ENCODE measurements at regions not wholly inside any gene's neighbourhood (a gene's known extent, or its start where the extent isn't known, plus 50 kb on each side); places are given as distances from the start of the nearest gene placed in this dataset.

DNA sequence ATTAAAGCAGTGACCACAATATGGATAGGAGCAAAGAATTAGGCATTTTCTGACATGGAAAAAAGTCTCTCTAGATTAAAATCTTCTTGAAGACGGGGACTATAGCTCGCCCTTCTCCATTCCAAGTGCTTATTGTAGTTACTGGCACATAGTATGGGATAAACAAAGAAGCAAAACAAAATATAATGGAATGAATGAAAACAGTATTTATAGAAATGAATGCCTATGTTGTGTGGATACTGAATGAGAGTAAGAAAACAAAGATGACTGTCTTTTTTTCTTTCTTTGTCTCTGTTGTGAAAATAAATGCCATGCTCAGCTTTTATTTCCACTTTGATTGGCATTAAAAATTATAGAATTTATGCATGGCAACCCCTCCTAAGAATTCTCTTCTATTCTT is 1414.3 kb upstream of the ACO1 start (continued):
- TF ChIP-seq ZNF551 (CRISPR knock-in tag; IDR thresholded peaks at IDR 0.05) (no peak), CHCHD3 (CRISPR knock-in tag; IDR thresholded peaks at IDR 0.05) (no peak), STAT6 (CRISPR knock-in tag; IDR thresholded peaks at IDR 0.05) (no peak), CBX5 (IDR thresholded peaks at IDR 0.05; ENCODE audit: borderline replicate concordance, low read depth) (no peak), WHSC1 (IDR thresholded peaks at IDR 0.05; ENCODE audit: low read length) (no peak), TEAD1 (CRISPR knock-in tag; IDR thresholded peaks at IDR 0.05) (no peak), SMARCA5 (IDR thresholded peaks at IDR 0.05) (no peak), RBFOX2 (IDR thresholded peaks at IDR 0.05; ENCODE audit: low read depth, low read length) (no peak), ZNF668 (CRISPR knock-in tag; IDR thresholded peaks at IDR 0.05) (no peak), KDM5B (IDR thresholded peaks at IDR 0.05; ENCODE audit: insufficient replicate concordance, low read depth, low read length) (no peak)

DNA sequence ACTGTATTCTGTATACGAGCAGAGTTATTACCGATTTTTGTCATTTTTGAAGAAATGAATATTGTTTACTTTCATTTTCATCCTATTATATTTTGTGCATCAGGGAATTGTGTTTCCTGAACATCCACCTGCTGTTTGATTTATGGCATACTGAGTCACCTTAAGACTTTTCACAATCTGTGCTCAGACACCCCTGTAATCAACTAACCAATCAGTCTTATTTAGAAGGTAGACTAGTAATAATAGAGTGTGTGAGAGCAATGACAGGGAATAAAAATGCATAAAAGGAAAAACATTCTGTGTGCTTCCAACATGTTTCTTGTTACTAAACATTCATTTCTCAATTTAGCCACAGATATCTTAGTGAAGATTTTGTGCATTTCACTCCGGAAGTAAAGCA is 1413.6 kb upstream of the ACO1 start:
- Histone ChIP-seq H3K4me1 (replicated peaks in 1 of 2; ENCODE audit: control insufficient read depth in 2 of 2, insufficient read depth in 2 of 2, low read length in 2 of 2) (no peaks in the 10 kb centered on the region), H3K27me3 (ENCODE audit: control insufficient read depth in 2 of 2, insufficient read depth in 2 of 2, low read length in 2 of 2) (no peaks in the 10 kb centered on the region), H3K4me2 (ENCODE audit: insufficient read depth, low read length) (no peak overlapping the region), H2AFZ (ENCODE audit: low read depth, low read length) (no peak overlapping the region), H3K9ac (ENCODE audit: insufficient read depth in 1 of 2, low read depth in 2 of 2, low read length in 2 of 2) (no peak overlapping the region), H3K9me1 (ENCODE audit: control insufficient read depth, insufficient read depth, low read length) (no peaks in the 10 kb centered on the region), H3K36me3 (ENCODE audit: control insufficient read depth, insufficient read depth, low read length) (no peaks in the 10 kb centered on the region), H4K20me1 (replicated peaks; ENCODE audit: control insufficient read depth, insufficient read depth, low read length) (no peaks in the 10 kb centered on the region), H3K27ac (ENCODE audit: extremely low read depth, low read depth, low read length) (no peak overlapping the region), H3K4me3 (no peak overlapping the region), H3K79me2 (ENCODE audit: control insufficient read depth, insufficient read depth, low read length) (no peaks in the 10 kb centered on the region), H3K9me3 (replicated peaks; ENCODE audit: control insufficient read depth, insufficient read depth, low read depth, low read length) (no peaks in the 10 kb centered on the region)
- no peak for DNase-seq (ENCODE audit: extremely low read depth in 1 of 4, low spot score in 3 of 4)
- FAIRE-seq: no peak
- ChIA-PET CTCF (ENCODE audit: low intra/inter-chr PET ratio) (no interaction called here), POLR2A (no interaction called here)
- no TSS peak for BruUV-seq (replicated peaks)
- intact Hi-C loops (cut with micrococcal nuclease) (no loop called here), in situ Hi-C loops (cut with MboI) (no loop called here)
- WGBS (ENCODE audit: insufficient coverage, low coverage, missing lambda C conversion rate): no CpG with 5 or more reads among the region's 3 CpGs
- no peak for ATAC-seq
- TF ChIP-seq SP1 (CRISPR knock-in tag; IDR thresholded peaks at IDR 0.05) (no peak), ARHGAP35 (IDR thresholded peaks at IDR 0.05; ENCODE audit: partially characterized antibody) (no peak), ZNF780A (CRISPR knock-in tag; IDR thresholded peaks at IDR 0.05) (no peak), ZFX (CRISPR knock-in tag; IDR thresholded peaks at IDR 0.05) (no peak), ZBTB2 (IDR thresholded peaks at IDR 0.05) (no peak), HDAC8 (tag; IDR thresholded peaks at IDR 0.05) (no peak), ZSCAN29 (IDR thresholded peaks at IDR 0.05) (no peak)
- TF ChIP-seq, protein P1, sequence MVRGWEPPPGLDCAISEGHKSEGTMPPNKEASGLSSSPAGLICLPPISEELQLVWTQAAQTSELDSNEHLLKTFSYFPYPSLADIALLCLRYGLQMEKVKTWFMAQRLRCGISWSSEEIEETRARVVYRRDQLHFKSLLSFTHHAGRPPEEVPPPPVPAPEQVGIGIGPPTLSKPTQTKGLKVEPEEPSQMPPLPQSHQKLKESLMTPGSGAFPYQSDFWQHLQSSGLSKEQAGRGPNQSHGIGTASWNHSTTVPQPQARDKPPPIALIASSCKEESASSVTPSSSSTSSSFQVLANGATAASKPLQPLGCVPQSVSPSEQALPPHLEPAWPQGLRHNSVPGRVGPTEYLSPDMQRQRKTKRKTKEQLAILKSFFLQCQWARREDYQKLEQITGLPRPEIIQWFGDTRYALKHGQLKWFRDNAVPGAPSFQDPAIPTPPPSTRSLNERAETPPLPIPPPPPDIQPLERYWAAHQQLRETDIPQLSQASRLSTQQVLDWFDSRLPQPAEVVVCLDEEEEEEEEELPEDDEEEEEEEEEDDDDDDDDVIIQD (CRISPR knock-in tag; IDR thresholded peaks at IDR 0.05): no peak

Data from K562 (cell line).